A549 (cell line): ENCODE measurements at regions not wholly inside any gene's neighbourhood (a gene's known extent, or its start where the extent isn't known, plus 50 kb on each side); places are given as distances from the start of the nearest gene placed in this dataset.

ENCODE experiments used
- ATAC-seq, 2 experiments: fragments of 200-7000 bp in 1 of 2; fragments of >200 bp in 1 of 2; cut with Nextera tagmentation in 1 of 2; cut with Tn5 transposase in 1 of 2; 3 replicates each; pipeline versions ENCODE4 v1.8.0 to v1.9.1; 2018 to 2020; ENCODE audit warnings: mild to moderate bottlenecking in 1 of 2, moderate library complexity in 1 of 2
- CTCF ChIA-PET: fragments of 300-600 bp; sonication (Branson Sonifier 250); formaldehyde crosslinking; extraction: SDS; loops from one replicate; lab custom pipeline; 2021; ENCODE audit warnings: antibody characterized with exemption, inconsistent platforms; lab: Yijun Ruan, JAX
- POLR2A ChIA-PET: fragments of 350-600 bp; formaldehyde crosslinking; extraction: SDS; loops from one replicate; lab custom pipeline; 2021; ENCODE audit warnings: antibody characterized with exemption, inconsistent platforms; lab: Yijun Ruan, JAX
- DNase-seq, 2 experiments: peaks; one replicate each; pipeline versions ENCODE4 v3.0.0 to v3.0.0-alpha.2; 2011 to 2016; ENCODE audit warnings: low read depth in 1 of 2, low spot score in 1 of 2
- FAIRE-seq: peaks from 2 replicates; lab custom pipeline; 2011; peaks lifted over from hg19 to GRCh38; lab: Jason Lieb, UNC
- H3K27ac ChIP-seq, 2 experiments: fragments of >200 bp; sonication (Bioruptor Twin); formaldehyde crosslinking; 3 replicates each; pipeline ENCODE4 v1.5.1; 2016 to 2017
- H3K4me1 ChIP-seq: fragments of >200 bp; sonication (Bioruptor Twin); formaldehyde crosslinking; 3 replicates; pipeline ENCODE4 v1.6.1; 2016
- H3K4me2 ChIP-seq: fragments of >200 bp; sonication (Bioruptor Twin); formaldehyde crosslinking; 3 replicates; pipeline ENCODE4 v1.6.1; 2016
- H3K4me3 ChIP-seq: fragments of >200 bp; sonication (Bioruptor Twin); formaldehyde crosslinking; 3 replicates; pipeline ENCODE4 v1.5.1; 2016
- H3K9me3 ChIP-seq: fragments of >200 bp; sonication (Bioruptor Twin); formaldehyde crosslinking; 3 replicates; pipeline ENCODE4 v1.6.1; 2016
- CBX2 ChIP-seq: fragments of 200-600 bp; sonication (generic); IDR thresholded peaks from 2 replicates; pipeline ENCODE4 v1.6.1; 2016; ENCODE audit warnings: low read depth, mild to moderate bottlenecking, borderline replicate concordance
- CHD2 ChIP-seq: fragments of 150-350 bp; IDR thresholded peaks from 2 replicates; pipeline ENCODE4 v1.6.1; 2014; ENCODE audit warnings: low read length; ENCODE audit not compliant: partially characterized antibody
- EHMT2 ChIP-seq: fragments of 200-600 bp; sonication (generic); IDR thresholded peaks from 2 replicates; pipeline ENCODE4 v1.6.1; 2016; ENCODE audit warnings: antibody characterized with exemption, low read depth, mild to moderate bottlenecking, moderate library complexity
- FOSB ChIP-seq: fragments of 250-450 bp; sonication (Bioruptor Pico); IDR thresholded peaks from 2 replicates; pipeline ENCODE4 v1.5.0; 2020; ENCODE audit warnings: mild to moderate bottlenecking, moderate library complexity
- GATA3 ChIP-seq: IDR thresholded peaks from 2 replicates; pipeline ENCODE4 v1.6.1; 2012; ENCODE audit warnings: borderline replicate concordance
- KDM1A ChIP-seq: fragments of 200-600 bp; sonication (generic); IDR thresholded peaks from 2 replicates; pipeline ENCODE4 v1.6.1; 2016; ENCODE audit warnings: low read depth, mild to moderate bottlenecking
- NPAS2 ChIP-seq: fragments of 250-450 bp; sonication (Bioruptor Pico); IDR thresholded peaks from 2 replicates; pipeline ENCODE4 v1.8.0; 2022; ENCODE audit warnings: mild to moderate bottlenecking, moderate library complexity, borderline replicate concordance
- POLR2A ChIP-seq: IDR thresholded peaks from 2 replicates; pipeline ENCODE4 v1.6.1; 2012; ENCODE audit warnings: mild to moderate bottlenecking, low read length
- RARB ChIP-seq: fragments of 250-450 bp; sonication (Bioruptor Pico); IDR thresholded peaks from 2 replicates; pipeline ENCODE4 v1.8.0; 2021; ENCODE audit warnings: mild to moderate bottlenecking, moderate library complexity
- RFX5 ChIP-seq: fragments of 450-650 bp; IDR thresholded peaks from 2 replicates; pipeline ENCODE4 v1.7.1; 2014; ENCODE audit warnings: antibody characterized with exemption, mild to moderate bottlenecking, moderate library complexity
- SMC3 ChIP-seq: fragments of >200 bp; sonication (Bioruptor Twin); formaldehyde crosslinking; IDR thresholded peaks from 3 replicates; pipeline ENCODE4 v1.6.1; 2018; ENCODE audit warnings: inconsistent platforms
- WGBS: methylation state at CpG from one replicate; pipeline ENCODE4 v1.1.6; 2017; ENCODE audit errors: missing lambda C conversion rate; 5-methylcytosine and 5-hydroxymethylcytosine counted together
- TF ChIP-seq, protein P1 (sequence below): fragments of 250-450 bp; sonication (Bioruptor Pico); IDR thresholded peaks from 2 replicates; pipeline ENCODE4 v1.5.0; 2020; ENCODE audit warnings: low read depth, mild to moderate bottlenecking, moderate library complexity
- TF ChIP-seq, protein P2 (sequence below): IDR thresholded peaks from 2 replicates; pipeline ENCODE4 v1.6.1; 2012
- TF ChIP-seq, protein P3 (sequence below): IDR thresholded peaks from 2 replicates; pipeline ENCODE4 v1.6.1; 2012
- TF ChIP-seq, protein P4 (sequence below): fragments of 250-450 bp; sonication (Bioruptor Pico); IDR thresholded peaks from 2 replicates; pipeline ENCODE4 v1.5.0; 2021; ENCODE audit warnings: mild to moderate bottlenecking, moderate library complexity, borderline replicate concordance
- TF ChIP-seq, protein P5 (sequence below): fragments of >200 bp; sonication (Bioruptor Twin); formaldehyde crosslinking; IDR thresholded peaks from 2 replicates; pipeline ENCODE4 v1.6.1; 2016
- TF ChIP-seq, protein P6 (sequence below): IDR thresholded peaks from 2 replicates; pipeline ENCODE4 v1.6.1; 2012; ENCODE audit warnings: low read depth, borderline replicate concordance

DNA sequence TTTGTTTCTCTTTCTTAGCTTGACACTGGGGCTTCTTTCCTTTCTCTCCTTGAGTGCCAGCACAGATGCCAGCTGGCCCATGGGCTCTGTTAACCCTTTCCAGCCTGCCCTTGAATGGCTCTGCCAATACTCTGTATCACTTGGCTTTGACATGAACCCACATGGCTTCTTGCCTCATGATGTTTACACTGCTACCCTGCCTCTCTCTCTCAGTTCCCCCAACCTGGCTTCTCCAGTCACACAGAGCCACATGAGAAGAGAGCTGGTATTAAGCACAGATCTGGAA is 262.4 kb downstream of the OMA1 start:
- Histone ChIP-seq H3K27ac (no peak overlapping the region), H3K4me3 (no peak overlapping the region), H3K4me1 (no peaks in the 10 kb centered on the region), H3K9me3 (no peaks in the 10 kb centered on the region), H3K4me2 (no peak overlapping the region)
- ChIA-PET CTCF (no interaction called here), POLR2A (no interaction called here)
- ATAC-seq (no peak), DNase-seq (no peak), FAIRE-seq (no peak)
- TF ChIP-seq GATA3 (no peak), CBX2 (no peak), POLR2A (no peak), KDM1A (no peak), EHMT2 (no peak), FOSB (CRISPR knock-in tag) (no peak), RARB (CRISPR knock-in tag) (no peak), SMC3 (no peak), NPAS2 (no peak)
- TF ChIP-seq, protein P1, sequence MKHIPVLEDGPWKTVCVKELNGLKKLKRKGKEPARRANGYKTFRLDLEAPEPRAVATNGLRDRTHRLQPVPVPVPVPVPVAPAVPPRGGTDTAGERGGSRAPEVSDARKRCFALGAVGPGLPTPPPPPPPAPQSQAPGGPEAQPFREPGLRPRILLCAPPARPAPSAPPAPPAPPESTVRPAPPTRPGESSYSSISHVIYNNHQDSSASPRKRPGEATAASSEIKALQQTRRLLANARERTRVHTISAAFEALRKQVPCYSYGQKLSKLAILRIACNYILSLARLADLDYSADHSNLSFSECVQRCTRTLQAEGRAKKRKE: no peak
- TF ChIP-seq, protein P2, sequence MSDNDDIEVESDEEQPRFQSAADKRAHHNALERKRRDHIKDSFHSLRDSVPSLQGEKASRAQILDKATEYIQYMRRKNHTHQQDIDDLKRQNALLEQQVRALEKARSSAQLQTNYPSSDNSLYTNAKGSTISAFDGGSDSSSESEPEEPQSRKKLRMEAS: no peak
- TF ChIP-seq, protein P3, sequence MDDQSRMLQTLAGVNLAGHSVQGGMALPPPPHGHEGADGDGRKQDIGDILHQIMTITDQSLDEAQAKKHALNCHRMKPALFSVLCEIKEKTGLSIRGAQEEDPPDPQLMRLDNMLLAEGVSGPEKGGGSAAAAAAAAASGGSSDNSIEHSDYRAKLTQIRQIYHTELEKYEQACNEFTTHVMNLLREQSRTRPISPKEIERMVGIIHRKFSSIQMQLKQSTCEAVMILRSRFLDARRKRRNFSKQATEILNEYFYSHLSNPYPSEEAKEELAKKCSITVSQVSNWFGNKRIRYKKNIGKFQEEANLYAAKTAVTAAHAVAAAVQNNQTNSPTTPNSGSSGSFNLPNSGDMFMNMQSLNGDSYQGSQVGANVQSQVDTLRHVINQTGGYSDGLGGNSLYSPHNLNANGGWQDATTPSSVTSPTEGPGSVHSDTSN: no peak
- TF ChIP-seq, protein P4, sequence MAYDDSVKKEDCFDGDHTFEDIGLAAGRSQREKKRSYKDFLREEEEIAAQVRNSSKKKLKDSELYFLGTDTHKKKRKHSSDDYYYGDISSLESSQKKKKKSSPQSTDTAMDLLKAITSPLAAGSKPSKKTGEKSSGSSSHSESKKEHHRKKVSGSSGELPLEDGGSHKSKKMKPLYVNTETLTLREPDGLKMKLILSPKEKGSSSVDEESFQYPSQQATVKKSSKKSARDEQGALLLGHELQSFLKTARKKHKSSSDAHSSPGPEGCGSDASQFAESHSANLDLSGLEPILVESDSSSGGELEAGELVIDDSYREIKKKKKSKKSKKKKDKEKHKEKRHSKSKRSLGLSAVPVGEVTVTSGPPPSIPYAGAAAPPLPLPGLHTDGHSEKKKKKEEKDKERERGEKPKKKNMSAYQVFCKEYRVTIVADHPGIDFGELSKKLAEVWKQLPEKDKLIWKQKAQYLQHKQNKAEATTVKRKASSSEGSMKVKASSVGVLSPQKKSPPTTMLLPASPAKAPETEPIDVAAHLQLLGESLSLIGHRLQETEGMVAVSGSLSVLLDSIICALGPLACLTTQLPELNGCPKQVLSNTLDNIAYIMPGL (CRISPR knock-in tag): no peak
- TF ChIP-seq, protein P5, sequence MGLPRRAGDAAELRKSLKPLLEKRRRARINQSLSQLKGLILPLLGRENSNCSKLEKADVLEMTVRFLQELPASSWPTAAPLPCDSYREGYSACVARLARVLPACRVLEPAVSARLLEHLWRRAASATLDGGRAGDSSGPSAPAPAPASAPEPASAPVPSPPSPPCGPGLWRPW: no peak
- TF ChIP-seq, all 56 proteins: peak for 0

DNA sequence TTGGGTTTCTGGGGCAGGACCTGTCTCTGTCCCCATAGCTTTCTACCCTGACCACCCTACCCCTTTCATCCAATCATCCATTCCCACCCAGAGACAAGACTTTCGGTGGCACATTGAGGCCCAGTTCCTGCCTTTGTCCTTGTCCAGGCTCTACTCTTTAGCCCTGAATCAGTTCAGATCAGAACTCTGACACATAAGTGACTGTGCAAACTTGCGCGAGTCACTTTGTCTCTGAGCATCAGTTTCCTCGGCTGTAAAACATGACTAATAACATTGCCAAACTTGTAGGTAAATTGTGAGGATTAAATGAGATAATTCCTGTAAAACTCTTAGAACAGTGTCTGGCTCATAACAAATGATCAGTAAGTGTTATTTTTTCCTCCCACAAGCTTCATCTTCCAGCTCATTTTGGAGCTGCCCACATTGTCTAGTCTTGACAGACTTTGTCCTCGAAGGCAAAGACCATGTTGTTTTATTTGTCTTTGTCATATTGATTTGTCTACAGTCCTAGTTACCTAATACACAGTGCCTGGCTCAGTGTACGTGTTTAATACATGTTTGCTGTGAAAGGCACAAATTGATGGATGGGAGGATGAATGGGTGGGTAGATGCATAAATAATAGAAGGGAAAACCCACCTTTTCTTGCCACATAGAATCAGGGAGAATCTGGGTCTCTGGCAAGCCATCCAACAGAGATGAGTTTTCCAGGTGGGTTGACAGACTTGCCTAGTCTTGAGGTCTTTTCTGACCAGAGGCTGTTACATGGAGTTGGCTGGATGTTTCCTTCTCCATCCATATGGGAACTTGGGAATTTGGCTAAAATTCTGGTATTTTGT is 262.9 kb downstream of the OMA1 start:
- Histone ChIP-seq H3K9me3 (no peaks in the 10 kb centered on the region), H3K27ac (no peak overlapping the region), H3K4me3 (no peak overlapping the region), H3K4me2 (no peak overlapping the region), H3K4me1 (no peaks in the 10 kb centered on the region)
- no peak for TF ChIP-seq RFX5
- no peak for ATAC-seq
- no peak for FAIRE-seq
- ChIA-PET POLR2A (no interaction called here), CTCF (no interaction called here)
- no peak for DNase-seq
- 22% methylated on average over 6 of the region's 6 CpGs for WGBS

DNA sequence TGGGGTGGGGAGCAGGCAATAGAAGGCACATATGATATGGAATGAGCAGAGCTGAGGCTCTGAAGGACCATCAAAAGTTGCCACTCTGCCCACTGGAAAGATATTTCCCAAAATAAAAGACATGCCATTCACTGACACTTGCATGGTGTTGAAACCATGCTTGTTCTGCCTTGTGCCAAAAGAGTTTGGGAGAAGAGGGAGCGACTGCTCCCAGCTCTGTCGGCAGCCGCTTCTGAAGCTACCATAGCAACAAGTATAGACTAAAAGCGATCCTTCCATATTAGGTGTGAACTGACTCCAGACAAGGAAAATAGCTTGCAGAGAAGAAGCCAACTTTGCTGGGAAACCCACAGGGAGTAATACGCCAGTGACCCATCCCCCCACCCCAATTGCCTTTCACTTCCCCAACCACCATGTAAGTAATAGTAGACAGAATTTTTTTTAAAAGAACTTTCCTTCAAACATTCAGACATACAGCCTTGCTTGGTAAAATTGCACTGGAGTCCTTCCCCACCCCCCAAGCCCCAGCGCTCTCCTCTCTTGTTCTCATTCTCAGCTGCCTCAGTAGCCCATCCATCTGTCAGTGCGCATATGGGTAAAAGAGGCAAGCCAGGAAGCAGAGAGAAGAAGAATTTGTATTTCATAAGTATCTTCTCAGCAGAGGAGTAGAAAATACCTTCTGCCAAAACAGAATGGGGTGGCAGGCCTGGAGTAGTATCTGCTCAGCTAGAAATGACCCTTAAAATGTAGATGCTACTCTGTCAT is 263.7 kb downstream of the OMA1 start:
- no peak for DNase-seq
- POLR2A ChIA-PET: no interaction called here
- ATAC-seq: no peak
- Histone ChIP-seq H3K4me2 (no peak overlapping the region), H3K27ac (no peak overlapping the region), H3K4me1 (no peaks in the 10 kb centered on the region), H3K4me3 (no peak overlapping the region), H3K9me3 (no peaks in the 10 kb centered on the region)
- CTCF ChIA-PET: no interaction called here
- FAIRE-seq: no peak
- 44% methylated on average over 7 of the region's 7 CpGs for WGBS
- TF ChIP-seq, protein P3: no peak
- no peak for TF ChIP-seq FOSB (CRISPR knock-in tag)
- TF ChIP-seq, protein P6, sequence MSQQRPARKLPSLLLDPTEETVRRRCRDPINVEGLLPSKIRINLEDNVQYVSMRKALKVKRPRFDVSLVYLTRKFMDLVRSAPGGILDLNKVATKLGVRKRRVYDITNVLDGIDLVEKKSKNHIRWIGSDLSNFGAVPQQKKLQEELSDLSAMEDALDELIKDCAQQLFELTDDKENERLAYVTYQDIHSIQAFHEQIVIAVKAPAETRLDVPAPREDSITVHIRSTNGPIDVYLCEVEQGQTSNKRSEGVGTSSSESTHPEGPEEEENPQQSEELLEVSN: no peak
- TF ChIP-seq CHD2: no peak
- TF ChIP-seq EHMT2: no peak
